Thyroid gland (tissue), 4 donors: ENCODE measurements at regions not wholly inside any gene's neighbourhood (a gene's known extent, or its start where the extent isn't known, plus 50 kb on each side); places are given as distances from the start of the nearest gene placed in this dataset.

Experiments
- DNase-seq, 2 donors: peaks; one replicate each; pipeline ENCODE4 v3.0.0-alpha.2; 2019
- H3K27ac ChIP-seq, 3 donors: fragments of 200-600 bp; sonication (generic); 1 replicate in 2 of 3; 2 replicates in 1 of 3; pipeline ENCODE4 v1.5.1; 2016 to 2019; ENCODE audit warnings: mild to moderate bottlenecking in 1 of 3, moderate library complexity in 1 of 3
- H3K27me3 ChIP-seq: fragments of 200-600 bp; sonication (generic); one replicate; pipeline ENCODE4 v1.5.1; 2019
- H3K36me3 ChIP-seq, 2 donors: fragments of 200-600 bp; sonication (generic); one replicate each; pipeline ENCODE4 v1.5.1; 2016 to 2019
- H3K4me1 ChIP-seq, 2 donors: fragments of 200-600 bp; sonication (generic); one replicate each; pipeline ENCODE4 v1.5.1; 2017 to 2019
- H3K4me3 ChIP-seq, 3 donors: fragments of 200-600 bp; sonication (generic); replicated peaks in 1 of 3; 1 replicate in 2 of 3; 2 replicates in 1 of 3; pipeline ENCODE4 v1.5.1; 2016; ENCODE audit warnings: mild to moderate bottlenecking in 1 of 3
- H3K9me3 ChIP-seq: fragments of 200-600 bp; sonication (generic); one replicate; pipeline ENCODE4 v1.5.1; 2017
- CTCF ChIP-seq, 6 experiments: fragments of 200-600 bp in 3 of 6; fragments of 450-650 bp in 3 of 6; sonication (generic) in 3 of 6; IDR thresholded peaks; one replicate each; pipeline ENCODE4 v1.5.1; 2016 to 2019; ENCODE audit warnings: antibody characterized with exemption in 6 of 6, mild to moderate bottlenecking in 2 of 6, inconsistent platforms in 1 of 6, moderate library complexity in 1 of 6
- POLR2A ChIP-seq, 2 donors: fragments of 450-650 bp; IDR thresholded peaks; one replicate each; pipeline ENCODE4 v1.6.1; 2017; ENCODE audit warnings: antibody characterized with exemption in 2 of 2, mild to moderate bottlenecking in 2 of 2, moderate library complexity in 1 of 2
- WGBS, 2 donors: methylation state at CpG; one replicate each; pipeline ENCODE4 v1.1.5; 2017; 5-methylcytosine and 5-hydroxymethylcytosine counted together
- intact Hi-C: fragments of 100-400 bp; cut with DNase I; formaldehyde crosslinking; loops from one replicate; pipeline ENCODE4 v1.15.1; 2023

- Histone ChIP-seq H3K4me3 (no peak overlapping the region), H3K36me3 (no peaks in the 10 kb centered on the region), H3K27me3 (no peaks in the 10 kb centered on the region), H3K9me3 (no peaks in the 10 kb centered on the region), H3K27ac (no peak overlapping the region), H3K4me1 (peaks cover 11 to 14% of the 10 kb centered on the region in 2 donors)
- WGBS, 2 donors = 83 to 93% methylated on average over 2 of the region's 2 CpGs
- no peak for DNase-seq
- intact Hi-C loops = no loop called here
- TF ChIP-seq POLR2A (IDR thresholded peaks at IDR 0.05) = no peak
- TF ChIP-seq CTCF (IDR thresholded peaks at IDR 0.05) = no peak
Observed at GRCh38 chr17:71921796-71922195, 199.0 kb upstream of the SOX9 start.

- no peaks in the 10 kb centered on the region for H3K9me3 ChIP-seq
- H3K4me3 ChIP-seq = no peak overlapping the region
- peaks cover 11 to 14% of the 10 kb centered on the region in 2 donors for H3K4me1 ChIP-seq
- DNase-seq = no peak
- TF ChIP-seq CTCF (IDR thresholded peaks at IDR 0.05) (no peak), POLR2A (IDR thresholded peaks at IDR 0.05) (no peak)
- intact Hi-C loops = no loop called here
- no peaks in the 10 kb centered on the region for H3K27me3 ChIP-seq
- no peak overlapping the region for H3K27ac ChIP-seq
- H3K36me3 ChIP-seq = no peaks in the 10 kb centered on the region
Observed at GRCh38 chr17:71922439-71922838, 198.4 kb upstream of the SOX9 start.

GRCh38 chr17:71926746-71927398 lies 193.9 kb upstream of the SOX9 start:
- TF ChIP-seq POLR2A (IDR thresholded peaks at IDR 0.05) (no peak), CTCF (IDR thresholded peaks at IDR 0.05) (no peak)
- no peak overlapping the region for H3K4me3 ChIP-seq
- intact Hi-C loops = no loop called here
- H3K27me3 ChIP-seq = no peaks in the 10 kb centered on the region
- no peak overlapping the region for H3K27ac ChIP-seq
- H3K4me1 ChIP-seq = no peaks in the 10 kb centered on the region
- no peak for DNase-seq
- WGBS, 2 donors = 76 to 93% methylated on average over 5 of the region's 5 CpGs
- no peaks in the 10 kb centered on the region for H3K36me3 ChIP-seq
- no peaks in the 10 kb centered on the region for H3K9me3 ChIP-seq

- Histone ChIP-seq H3K27ac (no peak overlapping the region), H3K36me3 (no peaks in the 10 kb centered on the region), H3K4me3 (no peak overlapping the region), H3K27me3 (no peaks in the 10 kb centered on the region), H3K9me3 (no peaks in the 10 kb centered on the region), H3K4me1 (peaks cover 0 to under 1% of the 10 kb centered on the region in 2 donors)
- DNase-seq = no peak
- 86 to 94% methylated on average over 3 of the region's 3 CpGs for WGBS, 2 donors
- intact Hi-C loops = no loop called here
- TF ChIP-seq CTCF (IDR thresholded peaks at IDR 0.05) (no peak), POLR2A (IDR thresholded peaks at IDR 0.05) (no peak)
Observed at GRCh38 chr17:71933306-71933705, 187.5 kb upstream of the SOX9 start.

- no peaks in the 10 kb centered on the region for H3K9me3 ChIP-seq
- no peak overlapping the region for H3K4me3 ChIP-seq
- no peak for DNase-seq
- no peaks in the 10 kb centered on the region for H3K36me3 ChIP-seq
- H3K4me1 ChIP-seq = peaks cover 3 to 4% of the 10 kb centered on the region in 2 donors
- 87 to 93% methylated on average over 2 of the region's 2 CpGs for WGBS, 2 donors
- no peaks in the 10 kb centered on the region for H3K27me3 ChIP-seq
- intact Hi-C loops = no loop called here
- TF ChIP-seq POLR2A (IDR thresholded peaks at IDR 0.05) (no peak), CTCF (IDR thresholded peaks at IDR 0.05) (no peak)
- H3K27ac ChIP-seq = no peak overlapping the region
Observed at GRCh38 chr17:71934520-71934919, 186.3 kb upstream of the SOX9 start.
